Omental fat pad (tissue), 3 donors: ENCODE measurements at regions not wholly inside any gene's neighbourhood (a gene's known extent, or its start where the extent isn't known, plus 50 kb on each side); places are given as distances from the start of the nearest gene placed in this dataset.

Experiments used
- ATAC-seq: fragments of 150-250 bp; one replicate; pipeline ENCODE4 v1.9.1; 2016; ENCODE audit warnings: mild to moderate bottlenecking, moderate library complexity; ENCODE audit not compliant: low FRiP score
- DNase-seq: peaks from one replicate; pipeline ENCODE4 v3.0.0-alpha.2; 2019; ENCODE audit warnings: low spot score
- TF ChIP-seq, protein P1 (sequence below), 3 donors: fragments of 450-650 bp; IDR thresholded peaks; one replicate each; pipeline ENCODE4 v1.5.1; 2016 to 2017; ENCODE audit warnings: antibody characterized with exemption in 3 of 3, mild to moderate bottlenecking in 3 of 3, moderate library complexity in 2 of 3

- ATAC-seq (no peak), DNase-seq (no peak)
- TF ChIP-seq, protein P1, sequence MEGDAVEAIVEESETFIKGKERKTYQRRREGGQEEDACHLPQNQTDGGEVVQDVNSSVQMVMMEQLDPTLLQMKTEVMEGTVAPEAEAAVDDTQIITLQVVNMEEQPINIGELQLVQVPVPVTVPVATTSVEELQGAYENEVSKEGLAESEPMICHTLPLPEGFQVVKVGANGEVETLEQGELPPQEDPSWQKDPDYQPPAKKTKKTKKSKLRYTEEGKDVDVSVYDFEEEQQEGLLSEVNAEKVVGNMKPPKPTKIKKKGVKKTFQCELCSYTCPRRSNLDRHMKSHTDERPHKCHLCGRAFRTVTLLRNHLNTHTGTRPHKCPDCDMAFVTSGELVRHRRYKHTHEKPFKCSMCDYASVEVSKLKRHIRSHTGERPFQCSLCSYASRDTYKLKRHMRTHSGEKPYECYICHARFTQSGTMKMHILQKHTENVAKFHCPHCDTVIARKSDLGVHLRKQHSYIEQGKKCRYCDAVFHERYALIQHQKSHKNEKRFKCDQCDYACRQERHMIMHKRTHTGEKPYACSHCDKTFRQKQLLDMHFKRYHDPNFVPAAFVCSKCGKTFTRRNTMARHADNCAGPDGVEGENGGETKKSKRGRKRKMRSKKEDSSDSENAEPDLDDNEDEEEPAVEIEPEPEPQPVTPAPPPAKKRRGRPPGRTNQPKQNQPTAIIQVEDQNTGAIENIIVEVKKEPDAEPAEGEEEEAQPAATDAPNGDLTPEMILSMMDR (IDR thresholded peaks at IDR 0.05): no peak
Measured at GRCh38 chr1:239204401-239204800, 182.0 kb upstream of the CHRM3 start.

DNA sequence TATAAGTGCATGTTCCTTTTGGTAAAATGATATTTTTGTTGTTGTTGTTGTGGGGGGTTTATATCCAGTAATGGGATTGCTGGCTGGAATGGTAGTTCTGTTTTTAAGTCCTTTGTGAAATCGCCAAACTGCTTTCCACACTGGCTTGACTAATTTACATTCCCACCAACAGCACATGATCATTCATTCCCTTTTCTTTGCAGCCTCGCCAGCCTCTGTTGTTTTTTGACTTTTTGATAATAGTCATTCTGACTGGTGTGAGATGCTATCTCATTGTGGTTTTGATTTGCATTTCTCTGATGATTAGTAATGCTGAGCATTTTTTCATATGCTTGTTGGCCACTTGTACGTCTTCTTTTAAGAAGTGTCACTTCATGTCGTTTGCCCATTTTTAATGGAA lies 188.5 kb upstream of the CHRM3 start:
- DNase-seq: no peak
- TF ChIP-seq, protein P1 (IDR thresholded peaks at IDR 0.05): no peak
- no peak for ATAC-seq

DNA sequence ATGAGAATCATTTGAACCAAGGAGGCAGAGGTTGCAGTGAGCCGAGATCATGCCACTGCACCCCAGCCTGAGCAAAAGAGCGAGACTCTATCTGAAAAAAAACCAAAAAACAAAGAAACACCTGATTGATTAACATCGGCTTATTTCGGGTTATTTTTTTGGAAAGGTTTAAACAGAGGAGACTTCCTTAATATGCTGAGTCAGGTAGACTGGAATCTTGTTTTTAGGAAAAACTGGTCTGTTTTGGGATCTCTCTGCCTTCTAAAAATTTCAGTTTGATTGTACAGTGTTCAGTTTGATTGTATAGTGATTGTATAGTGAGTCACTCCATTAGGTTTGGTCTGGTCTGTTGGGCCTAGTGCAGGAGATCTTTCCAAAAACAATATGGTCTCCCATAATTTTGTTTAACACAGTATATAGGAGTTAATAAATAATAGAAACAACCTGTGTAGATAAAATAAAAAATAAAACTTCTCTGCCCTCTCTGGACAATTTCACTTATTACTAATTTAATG lies 196.3 kb upstream of the CHRM3 start:
- no peak for DNase-seq
- no peak for ATAC-seq
- TF ChIP-seq, protein P1 (IDR thresholded peaks at IDR 0.05): no peak

DNA sequence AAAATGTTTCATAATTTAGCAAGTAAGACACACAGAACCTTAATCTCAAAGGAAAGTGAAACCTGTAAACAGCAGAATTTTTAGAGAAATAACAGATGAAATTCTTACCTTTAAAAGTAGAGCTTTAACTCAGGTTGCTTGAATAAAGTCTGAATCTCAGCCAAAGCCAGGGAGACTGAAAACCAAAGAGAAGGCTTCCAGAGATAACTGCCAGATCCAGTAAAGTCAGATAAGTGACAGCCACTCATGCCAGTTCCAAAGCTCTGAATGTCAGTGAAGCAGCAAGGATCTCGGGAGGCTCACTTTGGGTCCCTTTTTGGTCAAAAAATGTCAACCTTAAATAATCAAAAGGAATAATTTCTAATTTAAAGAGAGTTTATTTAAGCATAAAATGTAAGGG lies 199.9 kb upstream of the CHRM3 start:
- ATAC-seq: no peak
- DNase-seq: no peak

GRCh38 chr1:239185245-239185619 lies 201.1 kb upstream of the CHRM3 start:
- DNase-seq: no peak
- TF ChIP-seq, protein P1 (IDR thresholded peaks at IDR 0.05): no peak
- ATAC-seq: no peak

More for the DNA sequence above, 199.9 kb upstream of the CHRM3 start:
- TF ChIP-seq, protein P1 (IDR thresholded peaks at IDR 0.05): no peak

DNA sequence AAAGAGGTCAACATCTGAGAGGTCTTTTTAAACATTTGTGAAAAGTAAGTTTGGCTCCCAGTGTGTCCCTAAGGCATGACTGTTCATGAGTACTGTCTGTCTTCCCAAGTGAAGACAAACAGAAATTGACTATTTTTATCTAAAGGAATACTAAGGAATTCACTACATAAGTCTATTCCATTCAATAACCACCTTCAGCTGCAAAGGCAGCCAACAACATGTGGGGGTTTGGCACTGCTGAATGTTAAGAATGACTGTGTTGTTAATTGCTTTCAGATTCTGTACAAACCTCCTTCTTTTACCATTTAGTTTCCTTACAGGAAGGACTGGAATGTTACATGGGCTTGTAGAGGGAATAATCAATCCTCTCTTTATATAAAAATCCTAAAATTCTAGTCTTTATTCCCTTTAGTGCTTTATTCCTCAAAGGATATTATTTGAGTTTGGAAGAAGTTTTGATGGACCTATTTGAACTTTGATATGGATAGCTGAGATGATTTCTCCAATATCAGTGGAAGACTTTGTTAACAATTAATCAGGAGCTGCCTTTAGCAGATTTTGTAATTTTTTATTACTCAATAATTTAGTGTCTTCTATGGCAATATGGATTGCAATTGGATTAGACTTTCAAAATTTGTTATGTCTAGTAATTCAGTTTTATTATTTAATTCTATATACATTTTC lies 201.7 kb upstream of the CHRM3 start:
- TF ChIP-seq, protein P1 (IDR thresholded peaks at IDR 0.05): no peak
- DNase-seq: no peak
- no peak for ATAC-seq

GRCh38 chr1:239178961-239179360 lies 207.4 kb upstream of the CHRM3 start:
- TF ChIP-seq, protein P1 (IDR thresholded peaks at IDR 0.05): no peak
- no peak for ATAC-seq
- no peak for DNase-seq
